Endothelial cell of umbilical vein (primary cell): ENCODE measurements at regions not wholly inside any gene's neighbourhood (a gene's known extent, or its start where the extent isn't known, plus 50 kb on each side); places are given as distances from the start of the nearest gene placed in this dataset.
A peak's percentile ranks its signal among the peaks of the same experiment; 100 is the strongest.

Source experiments
- BruUV-seq: library from RNA; stranded (reverse); fragments of 400-500 nt; replicated peaks from 2 replicates; lab custom pipeline; 2021; lab: Mats Ljungman, UMichigan
- CTCF ChIA-PET: fragments of 300-600, 350-600 bp; sonication (Branson Sonifier 250); formaldehyde crosslinking; loops from one replicate; lab custom pipeline; 2021; ENCODE audit warnings: antibody characterized with exemption, inconsistent platforms; lab: Charles Lee
- POLR2A ChIA-PET: fragments of 300-600, 350-600 bp; sonication (Branson Sonifier 250); formaldehyde crosslinking; loops from one replicate; lab custom pipeline; 2021; ENCODE audit warnings: antibody characterized with exemption, inconsistent platforms; lab: Charles Lee
- DNase-seq: peaks from one replicate; pipeline ENCODE4 v3.0.0-alpha.2; 2011; ENCODE audit warnings: low read depth, low spot score
- FAIRE-seq: peaks from 2 replicates; lab custom pipeline; 2011; peaks lifted over from hg19 to GRCh38; lab: Jason Lieb, UNC
- H2AFZ ChIP-seq: 2 replicates; pipeline ENCODE4 v1.6.0; 2012; ENCODE audit warnings: low read depth, low read length, control low read depth, inconsistent platforms
- H3K27ac ChIP-seq: 2 replicates; pipeline ENCODE4 v1.5.1; 2011; ENCODE audit warnings: low read depth, mild to moderate bottlenecking, control low read depth, low read length, moderate library complexity; ENCODE audit not compliant: insufficient read depth
- H3K27me3 ChIP-seq, 2 experiments: 2 replicates each; pipeline versions ENCODE4 v1.6.0 to v1.6.1; 2011; ENCODE audit warnings: low read length in 2 of 2, mixed read lengths in 1 of 2; ENCODE audit not compliant: control insufficient read depth in 2 of 2, insufficient read depth in 2 of 2
- H3K36me3 ChIP-seq, 2 experiments: 2 replicates in 1 of 2; 3 replicates in 1 of 2; pipeline ENCODE4 v1.5.1; 2011; ENCODE audit warnings: low read length in 2 of 2, mild to moderate bottlenecking in 1 of 2, moderate library complexity in 1 of 2; ENCODE audit not compliant: control insufficient read depth in 2 of 2, insufficient read depth in 2 of 2; ENCODE audit errors: extremely low read depth in 1 of 2
- H3K4me1 ChIP-seq: 3 replicates; pipeline ENCODE4 v1.5.1; 2011; ENCODE audit warnings: mild to moderate bottlenecking, low read length; ENCODE audit not compliant: control insufficient read depth, insufficient read depth; ENCODE audit errors: extremely low read depth
- H3K4me2 ChIP-seq: 2 replicates; pipeline ENCODE4 v1.6.1; 2011; ENCODE audit warnings: low read length, control low read depth, mixed read lengths; ENCODE audit not compliant: insufficient read depth
- H3K4me3 ChIP-seq, 3 experiments: fragments of 200-600 bp in 1 of 3; sonication (generic), shearing (Covaris generic) in 1 of 3; replicated peaks in 1 of 3; 2 replicates each; pipeline ENCODE4 v1.5.1; 2011 to 2016; ENCODE audit warnings: control low read depth in 3 of 3, low read length in 3 of 3, mild to moderate bottlenecking in 2 of 3, inconsistent platforms in 1 of 3, low read depth in 1 of 3, moderate library complexity in 1 of 3; ENCODE audit not compliant: insufficient read depth in 1 of 3
- H3K79me2 ChIP-seq: 2 replicates; pipeline ENCODE4 v1.6.0; 2012; ENCODE audit warnings: low read length, inconsistent platforms; ENCODE audit not compliant: control insufficient read depth, insufficient read depth
- H3K9ac ChIP-seq: replicated peaks from 2 replicates; pipeline ENCODE3; 2011; ENCODE audit warnings: low read length, control low read depth; ENCODE audit not compliant: insufficient read depth; ENCODE audit errors: extremely low read depth
- H3K9me1 ChIP-seq: replicated peaks from 3 replicates; pipeline ENCODE4 v1.6.0; 2011; ENCODE audit warnings: mild to moderate bottlenecking, low read length; ENCODE audit not compliant: control insufficient read depth, insufficient read depth; ENCODE audit errors: extremely low read depth
- H3K9me3 ChIP-seq: replicated peaks from 2 replicates; pipeline ENCODE4 v1.5.1; 2012; ENCODE audit warnings: low read length, inconsistent platforms; ENCODE audit not compliant: control insufficient read depth, insufficient read depth
- H4K20me1 ChIP-seq: replicated peaks from 2 replicates; pipeline ENCODE3; 2011; ENCODE audit warnings: mild to moderate bottlenecking, low read length; ENCODE audit not compliant: control insufficient read depth, insufficient read depth; ENCODE audit errors: extremely low read depth
- EZH2 ChIP-seq: IDR thresholded peaks from 2 replicates; pipeline ENCODE4 v1.6.1; 2012; ENCODE audit warnings: borderline replicate concordance, low read depth, mild to moderate bottlenecking, moderate library complexity, low read length, inconsistent platforms; ENCODE audit not compliant: severe bottlenecking
- FOS ChIP-seq: IDR thresholded peaks from 2 replicates; pipeline ENCODE4 v1.6.1; 2011; ENCODE audit warnings: mild to moderate bottlenecking, low read length, moderate library complexity, borderline replicate concordance; ENCODE audit not compliant: insufficient read depth
- GATA2 ChIP-seq: IDR thresholded peaks from 2 replicates; pipeline ENCODE4 v1.7.0; 2011; ENCODE audit warnings: low read depth, mild to moderate bottlenecking, moderate library complexity, mixed read lengths, low read length; ENCODE audit not compliant: insufficient read length, insufficient read depth
- JUN ChIP-seq: IDR thresholded peaks from 2 replicates; pipeline ENCODE4 v1.6.1; 2011; ENCODE audit warnings: borderline replicate concordance, low read depth; ENCODE audit not compliant: insufficient read length, insufficient read depth
- POLR2A ChIP-seq: IDR thresholded peaks from 2 replicates; pipeline ENCODE4 v1.6.1; 2012; ENCODE audit warnings: low read depth, mild to moderate bottlenecking, control low read depth, low read length
- POLR2AphosphoS5 ChIP-seq: IDR thresholded peaks from 2 replicates; pipeline ENCODE4 v1.6.1; 2012; ENCODE audit warnings: low read depth, mild to moderate bottlenecking, control low read depth, low read length, moderate library complexity; ENCODE audit not compliant: insufficient read depth
- dilution Hi-C: fragments of 300-500 bp; cut with MboI; formaldehyde crosslinking; loops from one replicate; pipeline ENCODE4 v1.15.0; 2019; ENCODE audit warnings: low sequenced_read_pairs; ENCODE audit not compliant: extremely low pct_ligation_motif_present
- intact Hi-C: fragments of 100-400 bp; cut with micrococcal nuclease; formaldehyde crosslinking; loops from one replicate; pipeline ENCODE4 v1.10.0; 2022
- TF ChIP-seq, protein P1 (sequence below), 2 donors: IDR thresholded peaks; 1 replicate in 1 of 2; 2 replicates in 1 of 2; pipeline ENCODE4 v1.5.1; 2011; ENCODE audit warnings: low read length in 2 of 2, mild to moderate bottlenecking in 2 of 2, moderate library complexity in 2 of 2, control low read depth in 1 of 2, inconsistent platforms in 1 of 2, low read depth in 1 of 2; ENCODE audit not compliant: insufficient read depth in 1 of 2; ENCODE audit errors: extremely low read depth in 1 of 2

DNA sequence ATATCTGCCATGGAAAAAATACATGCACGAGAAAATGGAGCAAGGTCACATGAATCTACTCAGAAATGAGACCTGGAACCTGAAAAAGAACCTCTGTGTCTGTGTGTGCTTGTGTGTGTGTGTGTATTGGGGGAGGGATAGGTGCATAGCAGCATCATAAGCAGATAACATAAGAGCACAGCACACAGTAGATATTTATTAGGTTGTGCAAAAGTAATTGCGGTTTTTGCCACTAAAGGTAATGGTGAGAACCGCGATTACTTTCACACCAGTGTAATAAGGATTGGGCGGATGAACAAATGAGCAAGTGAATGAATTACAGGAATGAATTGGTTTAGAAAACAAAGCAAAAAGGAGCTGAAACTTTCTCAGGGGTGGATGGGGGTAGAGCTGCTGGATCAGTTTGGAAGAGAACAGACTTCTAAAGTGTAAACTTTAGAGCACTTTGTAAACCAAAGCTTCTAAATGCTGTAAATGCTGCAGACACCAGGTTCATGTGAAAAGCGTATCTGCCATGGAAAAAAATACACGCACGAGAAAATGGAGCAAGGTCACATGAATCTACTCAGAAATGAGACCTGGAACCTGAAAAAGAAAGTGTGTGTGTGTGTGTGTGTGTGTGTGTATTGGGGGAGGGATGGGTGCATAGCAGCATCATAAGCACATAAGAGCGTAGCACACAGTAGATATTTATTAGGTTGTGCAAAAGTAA, 156.9 kb downstream of the TOMM20 start:
- no peak for TF ChIP-seq POLR2A
- H3K9ac ChIP-seq: no peak overlapping the region
- dilution Hi-C loops: no loop called here
- no peaks in the 10 kb centered on the region for H3K27me3 ChIP-seq
- no peaks in the 10 kb centered on the region for H3K9me3 ChIP-seq
- no peaks in the 10 kb centered on the region for H4K20me1 ChIP-seq
- DNase-seq (no peak), FAIRE-seq (peak; percentile 48)
- H3K27ac ChIP-seq: no peak overlapping the region
- CTCF ChIA-PET: interaction anchor here (2.5 kb wide), 1 partner anchor 9 kb away, joined by 8 read pairs; no protein-coding TSS in a partner anchor
- H3K4me2 ChIP-seq: no peak overlapping the region
- no peaks in the 10 kb centered on the region for H3K9me1 ChIP-seq
- intact Hi-C loops: no loop called here
- H3K4me1 ChIP-seq: peaks cover 33% of the 10 kb centered on the region
- no peak overlapping the region for H3K4me3 ChIP-seq
- H3K79me2 ChIP-seq: no peaks in the 10 kb centered on the region
- no TSS peak for BruUV-seq
- H2AFZ ChIP-seq: no peak overlapping the region
- H3K36me3 ChIP-seq: no peaks in the 10 kb centered on the region
- POLR2A ChIA-PET: no interaction called here

DNA sequence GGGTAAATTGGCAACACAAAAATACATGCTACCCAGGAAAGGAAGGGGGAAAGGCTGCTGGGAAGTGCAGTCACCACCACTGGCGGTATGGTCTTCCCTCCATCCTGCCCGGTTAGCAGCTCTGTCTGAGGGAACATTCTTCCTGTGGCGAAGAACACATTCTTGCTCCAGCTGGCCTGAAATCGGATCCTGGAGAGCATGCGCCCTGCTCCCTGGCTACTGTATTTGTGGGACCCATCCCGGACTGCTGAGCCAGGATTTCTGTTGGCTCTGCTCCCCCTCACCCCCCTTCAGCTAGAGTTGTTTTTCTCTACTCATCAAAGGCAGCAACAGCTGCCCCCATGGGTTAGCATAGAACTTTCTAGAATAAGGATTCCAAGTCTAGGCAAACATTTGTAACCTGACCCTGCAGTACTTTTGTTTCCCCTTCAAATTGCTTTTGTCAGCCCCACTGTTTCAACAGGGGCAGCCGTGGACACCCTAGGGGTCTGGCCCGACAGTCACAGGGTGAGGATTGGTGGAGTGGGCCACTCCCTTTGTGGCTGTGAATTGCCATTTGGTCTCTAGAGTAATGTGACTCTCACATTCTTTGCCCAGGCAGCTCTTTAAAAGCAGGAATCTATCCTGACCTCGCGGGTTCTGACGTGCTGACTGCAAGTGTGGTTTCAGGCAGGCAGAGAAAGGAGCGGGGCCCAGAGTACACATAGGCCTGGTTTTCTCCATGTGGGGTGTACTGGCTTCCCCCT, 157.7 kb downstream of the TOMM20 start:
- Histone ChIP-seq H3K9me3 (no peaks in the 10 kb centered on the region), H3K79me2 (no peaks in the 10 kb centered on the region), H2AFZ (peak overlapping the region; percentile 21), H3K27ac (no peak overlapping the region), H3K27me3 (no peaks in the 10 kb centered on the region), H3K9ac (no peak overlapping the region), H3K9me1 (no peaks in the 10 kb centered on the region), H4K20me1 (no peaks in the 10 kb centered on the region), H3K4me1 (peaks cover 29% of the 10 kb centered on the region), H3K4me2 (no peak overlapping the region), H3K4me3 (no peak overlapping the region), H3K36me3 (no peaks in the 10 kb centered on the region)
- intact Hi-C loops (loop anchor here (1.0 kb wide), 1 partner anchor 9 kb away; no protein-coding TSS in a partner anchor), dilution Hi-C loops (no loop called here)
- no TSS peak for BruUV-seq
- FAIRE-seq (peak; percentile 72), DNase-seq (peak; percentile 55)
- TF ChIP-seq POLR2AphosphoS5 (no peak), FOS (no peak), POLR2A (no peak), GATA2 (no peak), EZH2 (no peak), JUN (no peak)
- TF ChIP-seq, protein P1, sequence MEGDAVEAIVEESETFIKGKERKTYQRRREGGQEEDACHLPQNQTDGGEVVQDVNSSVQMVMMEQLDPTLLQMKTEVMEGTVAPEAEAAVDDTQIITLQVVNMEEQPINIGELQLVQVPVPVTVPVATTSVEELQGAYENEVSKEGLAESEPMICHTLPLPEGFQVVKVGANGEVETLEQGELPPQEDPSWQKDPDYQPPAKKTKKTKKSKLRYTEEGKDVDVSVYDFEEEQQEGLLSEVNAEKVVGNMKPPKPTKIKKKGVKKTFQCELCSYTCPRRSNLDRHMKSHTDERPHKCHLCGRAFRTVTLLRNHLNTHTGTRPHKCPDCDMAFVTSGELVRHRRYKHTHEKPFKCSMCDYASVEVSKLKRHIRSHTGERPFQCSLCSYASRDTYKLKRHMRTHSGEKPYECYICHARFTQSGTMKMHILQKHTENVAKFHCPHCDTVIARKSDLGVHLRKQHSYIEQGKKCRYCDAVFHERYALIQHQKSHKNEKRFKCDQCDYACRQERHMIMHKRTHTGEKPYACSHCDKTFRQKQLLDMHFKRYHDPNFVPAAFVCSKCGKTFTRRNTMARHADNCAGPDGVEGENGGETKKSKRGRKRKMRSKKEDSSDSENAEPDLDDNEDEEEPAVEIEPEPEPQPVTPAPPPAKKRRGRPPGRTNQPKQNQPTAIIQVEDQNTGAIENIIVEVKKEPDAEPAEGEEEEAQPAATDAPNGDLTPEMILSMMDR (IDR thresholded peaks at IDR 0.05; ENCODE audit: extremely low read depth in 1 of 2, insufficient read depth in 1 of 2, low read depth in 1 of 2, low read length in 2 of 2): no peak
- ChIA-PET POLR2A (no interaction called here), CTCF (interaction anchor here (1.0 to 2.5 kb wide), 3 partner anchors 10 to 113 kb away, joined by 3 to 8 read pairs (median 4); no protein-coding TSS in a partner anchor)
